ENCODE measurements at regions not wholly inside any gene's neighbourhood (a gene's known extent, or its start where the extent isn't known, plus 50 kb on each side); places are given as distances from the start of the nearest gene placed in this dataset.

GRCh38 chr11:121365304-121365703 lies 72.7 kb downstream of the SC5D start:
- TF ChIP-seq CTCF (conservative IDR thresholded peaks at IDR 0.05 in 1 of 2, IDR thresholded peaks at IDR 0.05 in 1 of 2; ENCODE audit: extremely low read depth in 1 of 2, insufficient read depth in 1 of 2, low read depth in 1 of 2, low read length in 2 of 2) (no peak), EZH2 (IDR thresholded peaks at IDR 0.05; ENCODE audit: borderline replicate concordance, low read length) (no peak)
